ENCODE measurements at regions not wholly inside any gene's neighbourhood (a gene's known extent, or its start where the extent isn't known, plus 50 kb on each side); places are given as distances from the start of the nearest gene placed in this dataset.

DNA sequence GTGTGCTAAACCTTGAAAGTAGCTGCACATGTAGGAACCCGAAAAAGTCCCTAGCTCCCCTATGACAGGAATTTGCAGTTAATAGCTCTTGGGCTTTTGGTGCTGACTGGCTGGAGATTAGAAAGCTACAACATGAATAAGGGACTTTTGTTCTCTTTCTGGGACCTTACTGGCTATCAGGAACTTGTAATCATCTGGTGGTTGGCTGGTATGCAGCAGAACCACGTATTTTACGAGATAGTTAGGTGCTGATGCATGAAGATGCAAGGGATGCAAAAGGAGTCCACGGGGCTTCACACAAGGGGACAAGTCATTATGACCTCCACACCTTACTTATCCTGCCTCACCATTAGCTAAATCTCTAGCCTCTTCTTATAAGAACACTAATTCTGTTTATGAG, 190.2 kb upstream of the NRXN1 start:
- TF ChIP-seq, protein P1, sequence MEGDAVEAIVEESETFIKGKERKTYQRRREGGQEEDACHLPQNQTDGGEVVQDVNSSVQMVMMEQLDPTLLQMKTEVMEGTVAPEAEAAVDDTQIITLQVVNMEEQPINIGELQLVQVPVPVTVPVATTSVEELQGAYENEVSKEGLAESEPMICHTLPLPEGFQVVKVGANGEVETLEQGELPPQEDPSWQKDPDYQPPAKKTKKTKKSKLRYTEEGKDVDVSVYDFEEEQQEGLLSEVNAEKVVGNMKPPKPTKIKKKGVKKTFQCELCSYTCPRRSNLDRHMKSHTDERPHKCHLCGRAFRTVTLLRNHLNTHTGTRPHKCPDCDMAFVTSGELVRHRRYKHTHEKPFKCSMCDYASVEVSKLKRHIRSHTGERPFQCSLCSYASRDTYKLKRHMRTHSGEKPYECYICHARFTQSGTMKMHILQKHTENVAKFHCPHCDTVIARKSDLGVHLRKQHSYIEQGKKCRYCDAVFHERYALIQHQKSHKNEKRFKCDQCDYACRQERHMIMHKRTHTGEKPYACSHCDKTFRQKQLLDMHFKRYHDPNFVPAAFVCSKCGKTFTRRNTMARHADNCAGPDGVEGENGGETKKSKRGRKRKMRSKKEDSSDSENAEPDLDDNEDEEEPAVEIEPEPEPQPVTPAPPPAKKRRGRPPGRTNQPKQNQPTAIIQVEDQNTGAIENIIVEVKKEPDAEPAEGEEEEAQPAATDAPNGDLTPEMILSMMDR (IDR thresholded peaks at IDR 0.05): no peak
- no peak for TF ChIP-seq POLR2A (IDR thresholded peaks at IDR 0.05)
